ENCODE measurements at regions not wholly inside any gene's neighbourhood (a gene's known extent, or its start where the extent isn't known, plus 50 kb on each side); places are given as distances from the start of the nearest gene placed in this dataset.

DNA sequence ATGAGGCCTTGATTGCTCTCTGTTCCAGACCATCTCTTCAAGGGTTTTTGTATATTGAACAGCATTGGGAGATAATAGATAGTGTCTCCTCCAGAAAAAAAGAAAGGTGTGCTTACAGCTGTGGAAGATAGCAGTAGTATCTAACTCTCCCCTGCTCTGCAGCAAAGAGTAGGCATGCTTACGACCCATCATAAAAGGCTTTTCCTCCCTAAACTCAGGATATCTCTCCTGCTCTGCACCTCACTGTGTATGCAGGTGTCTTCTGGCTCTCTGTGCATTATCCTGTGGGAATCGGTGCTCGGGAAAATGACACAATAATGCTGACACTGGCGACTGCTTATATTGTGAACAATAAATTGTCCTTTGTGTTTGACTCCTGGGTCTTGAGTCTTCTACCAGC, 216.0 kb downstream of the RAB28 start:
- peaks cover 8% of the 10 kb centered on the region for H3K9me3 Mint-ChIP-seq
- no peaks in the 10 kb centered on the region for H3K27me3 Mint-ChIP-seq (ENCODE audit: low read depth)
- ATAC-seq (no peak), DNase-seq (no peak)
- H3K4me1 Mint-ChIP-seq (ENCODE audit: low read depth) = no peaks in the 10 kb centered on the region
- peaks cover 3% of the 10 kb centered on the region for H3K36me3 Mint-ChIP-seq (ENCODE audit: insufficient read depth)
- H3K4me3 Mint-ChIP-seq = no peak overlapping the region

- H3K9me3 Mint-ChIP-seq = peaks cover 8% of the 10 kb centered on the region
- H3K27me3 Mint-ChIP-seq (ENCODE audit: low read depth) = no peaks in the 10 kb centered on the region
- peaks cover 4% of the 10 kb centered on the region for H3K36me3 Mint-ChIP-seq (ENCODE audit: insufficient read depth)
- ATAC-seq (no peak), DNase-seq (no peak)
- H3K4me3 Mint-ChIP-seq = no peak overlapping the region
- H3K4me1 Mint-ChIP-seq (ENCODE audit: low read depth) = no peaks in the 10 kb centered on the region
These were observed 217.0 kb downstream of the RAB28 start for GRCh38 chr4:13267091-13267490.

DNA sequence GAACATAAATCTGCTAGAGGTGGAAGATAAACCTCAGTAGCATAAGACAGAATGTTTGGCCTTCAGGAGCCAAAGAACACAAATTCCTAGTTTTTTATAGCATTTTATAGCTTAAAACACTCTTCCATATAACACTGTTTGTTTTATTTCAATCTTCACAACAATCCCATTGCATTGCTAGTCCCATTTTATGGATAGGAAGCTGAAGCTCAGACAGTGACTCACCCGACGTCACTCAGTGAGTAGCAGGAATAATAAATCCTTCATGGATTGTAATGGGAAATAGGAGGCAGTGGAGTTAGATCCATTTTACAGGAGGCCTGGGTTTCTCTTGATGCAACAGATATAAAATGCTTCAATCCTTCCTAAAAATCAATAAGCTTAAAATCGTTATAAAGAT, 217.5 kb downstream of the RAB28 start:
- Mint-ChIP-seq H3K36me3 (ENCODE audit: insufficient read depth) (peaks cover 4% of the 10 kb centered on the region), H3K9me3 (peaks cover 8% of the 10 kb centered on the region), H3K4me3 (no peak overlapping the region), H3K4me1 (ENCODE audit: low read depth) (no peaks in the 10 kb centered on the region), H3K27me3 (ENCODE audit: low read depth) (no peaks in the 10 kb centered on the region)
- DNase-seq (no peak), ATAC-seq (no peak)

DNA sequence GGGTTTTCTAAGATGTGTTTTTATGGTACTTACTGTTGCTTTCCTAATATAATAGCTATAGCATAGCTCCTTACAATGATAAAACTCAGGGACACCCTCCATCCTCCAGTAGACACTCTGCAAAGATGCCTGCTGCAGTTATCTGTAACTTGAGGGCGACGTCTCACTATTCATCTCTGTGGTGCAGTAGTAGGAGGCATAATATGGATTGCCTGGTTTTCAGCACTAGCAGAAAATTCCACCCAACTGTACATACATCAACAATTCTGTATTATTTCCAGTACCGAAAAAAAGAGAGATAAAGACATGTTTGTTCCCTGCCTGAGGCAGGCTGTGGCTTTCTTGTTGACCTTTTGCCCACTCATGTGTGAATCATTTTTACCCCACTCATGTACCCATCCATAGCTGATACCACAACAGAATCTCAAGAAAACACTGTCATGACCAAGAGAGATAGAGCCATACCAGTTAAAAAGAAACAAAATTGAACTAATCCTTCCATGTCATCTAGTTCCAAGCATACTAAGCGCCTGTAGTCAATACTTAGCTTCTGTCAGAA, 220.1 kb downstream of the RAB28 start:
- peaks cover 4% of the 10 kb centered on the region for H3K36me3 Mint-ChIP-seq (ENCODE audit: insufficient read depth)
- no peaks in the 10 kb centered on the region for H3K9me3 Mint-ChIP-seq
- no peaks in the 10 kb centered on the region for H3K27me3 Mint-ChIP-seq (ENCODE audit: low read depth)
- ATAC-seq (no peak), DNase-seq (no peak)
- H3K4me1 Mint-ChIP-seq (ENCODE audit: low read depth) = no peaks in the 10 kb centered on the region
- H3K4me3 Mint-ChIP-seq = no peak overlapping the region

DNA sequence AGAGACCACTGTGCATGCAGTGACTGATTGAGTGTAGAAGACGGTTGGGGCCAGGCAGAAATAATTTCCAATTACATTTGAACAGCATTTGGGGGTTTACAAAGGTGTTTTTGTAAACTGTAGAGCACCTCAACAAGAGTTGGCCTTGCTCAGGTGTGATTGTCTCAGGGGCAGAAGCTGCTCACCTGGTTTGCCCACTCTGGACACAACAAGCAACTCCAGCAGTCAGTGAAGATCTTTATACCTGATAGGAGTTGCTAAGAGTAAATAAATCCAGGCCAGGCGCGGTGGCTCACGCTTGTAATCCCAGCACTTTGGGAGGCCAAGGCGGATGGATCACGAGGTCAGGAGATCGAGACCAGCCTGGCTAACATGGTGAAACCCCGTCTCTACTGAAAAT, 221.3 kb downstream of the RAB28 start:
- Mint-ChIP-seq H3K9me3 (no peaks in the 10 kb centered on the region), H3K36me3 (ENCODE audit: insufficient read depth) (peaks cover 4% of the 10 kb centered on the region), H3K4me3 (no peak overlapping the region), H3K27me3 (ENCODE audit: low read depth) (no peaks in the 10 kb centered on the region), H3K4me1 (ENCODE audit: low read depth) (no peaks in the 10 kb centered on the region)
- DNase-seq (no peak), ATAC-seq (no peak)

- Mint-ChIP-seq H3K9me3 (no peaks in the 10 kb centered on the region), H3K4me1 (ENCODE audit: low read depth) (no peaks in the 10 kb centered on the region), H3K27me3 (ENCODE audit: low read depth) (no peaks in the 10 kb centered on the region), H3K4me3 (no peak overlapping the region), H3K36me3 (ENCODE audit: insufficient read depth) (peaks cover 6% of the 10 kb centered on the region)
- no peak for DNase-seq
- ATAC-seq = no peak
These were observed 222.5 kb downstream of the RAB28 start for GRCh38 chr4:13261486-13262257.

DNA sequence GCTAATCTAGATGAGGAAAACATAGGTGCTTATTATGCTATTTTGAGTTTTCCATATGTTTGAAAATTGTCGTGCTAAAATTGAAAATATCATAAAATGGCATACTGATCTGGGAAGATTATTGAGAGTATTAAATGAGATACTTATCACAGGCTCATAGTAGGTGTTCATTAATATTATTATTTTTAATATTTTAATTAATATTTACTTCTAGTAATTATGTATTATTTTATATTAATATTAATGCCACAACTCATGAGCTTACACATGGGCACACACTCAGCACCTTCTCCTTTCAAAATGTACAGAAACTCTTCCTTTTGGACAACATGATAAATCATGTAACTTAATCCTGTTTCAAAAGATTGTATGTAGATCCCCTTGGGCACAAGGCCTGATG, 223.6 kb downstream of the RAB28 start:
- no peak for ATAC-seq
- Mint-ChIP-seq H3K4me3 (no peak overlapping the region), H3K36me3 (ENCODE audit: insufficient read depth) (peaks cover 6% of the 10 kb centered on the region), H3K9me3 (no peaks in the 10 kb centered on the region), H3K27me3 (ENCODE audit: low read depth) (no peaks in the 10 kb centered on the region), H3K4me1 (ENCODE audit: low read depth) (no peaks in the 10 kb centered on the region)
- DNase-seq = no peak

DNA sequence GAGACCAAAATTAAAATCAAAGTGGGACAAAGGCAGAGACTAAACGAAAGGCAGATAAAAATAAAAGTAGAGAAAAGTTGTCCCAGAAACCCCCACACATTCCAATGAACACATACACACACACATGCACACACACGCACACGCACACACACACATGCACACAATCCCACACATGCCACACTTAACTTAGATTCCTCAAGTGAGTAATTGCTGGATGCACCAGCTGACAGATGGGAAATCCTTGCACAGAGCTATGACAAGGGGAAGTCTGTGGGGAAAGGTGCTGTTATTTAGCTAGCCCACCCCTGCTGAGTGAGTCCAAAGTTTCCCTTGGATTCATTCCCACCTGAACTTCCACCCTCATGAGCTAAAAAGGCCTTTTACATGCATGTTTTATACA, 233.9 kb downstream of the RAB28 start:
- Mint-ChIP-seq H3K27me3 (ENCODE audit: low read depth) (no peaks in the 10 kb centered on the region), H3K9me3 (peaks cover 29% of the 10 kb centered on the region), H3K36me3 (ENCODE audit: insufficient read depth) (peaks cover 8% of the 10 kb centered on the region), H3K4me3 (no peak overlapping the region), H3K4me1 (ENCODE audit: low read depth) (no peaks in the 10 kb centered on the region)
- DNase-seq = no peak
- no peak for ATAC-seq

DNA sequence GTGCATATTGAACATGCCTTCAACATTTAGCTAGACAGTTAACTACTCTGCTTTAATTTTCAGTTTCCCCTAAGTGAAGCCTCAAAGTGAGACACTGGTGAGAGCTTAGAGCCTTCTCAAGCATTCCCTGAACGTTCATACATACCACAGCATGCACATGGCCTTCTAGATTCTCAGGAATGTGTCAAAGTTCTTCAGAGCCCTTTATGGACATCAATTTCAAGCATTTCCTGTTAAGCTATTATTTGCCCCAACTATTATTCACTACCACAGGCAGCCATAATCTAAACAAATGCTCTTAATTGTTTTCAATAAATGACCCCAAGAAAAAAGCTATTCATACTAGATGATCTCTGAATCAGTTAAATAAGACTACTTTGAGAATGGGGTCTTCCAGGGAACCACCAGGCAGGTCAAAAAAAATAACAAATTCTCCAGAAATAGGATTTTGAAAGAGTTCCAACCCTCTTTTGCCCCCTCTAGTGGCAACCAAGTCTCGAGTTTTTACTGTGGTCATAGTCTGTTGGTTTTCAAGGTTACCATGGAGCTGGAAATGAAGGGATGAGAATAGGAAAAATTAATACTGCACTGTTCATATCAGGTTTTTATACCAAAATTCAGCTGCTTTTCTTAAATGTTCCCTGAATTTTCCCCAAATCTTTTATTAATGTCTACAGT, 235.4 kb downstream of the RAB28 start:
- Mint-ChIP-seq H3K36me3 (ENCODE audit: insufficient read depth) (peaks cover 8% of the 10 kb centered on the region), H3K9me3 (peaks cover 33% of the 10 kb centered on the region), H3K27me3 (ENCODE audit: low read depth) (no peaks in the 10 kb centered on the region), H3K4me3 (no peak overlapping the region), H3K4me1 (ENCODE audit: low read depth) (no peaks in the 10 kb centered on the region)
- DNase-seq (no peak), ATAC-seq (no peak)

- no peaks in the 10 kb centered on the region for H3K4me1 Mint-ChIP-seq (ENCODE audit: low read depth)
- no peaks in the 10 kb centered on the region for H3K27me3 Mint-ChIP-seq (ENCODE audit: low read depth)
- ATAC-seq (no peak), DNase-seq (no peak)
- H3K4me3 Mint-ChIP-seq = no peak overlapping the region
- peaks cover 39% of the 10 kb centered on the region for H3K9me3 Mint-ChIP-seq
- H3K36me3 Mint-ChIP-seq (ENCODE audit: insufficient read depth) = peaks cover 3% of the 10 kb centered on the region
These were observed 238.0 kb downstream of the RAB28 start for GRCh38 chr4:13246107-13246506.

- Mint-ChIP-seq H3K4me1 (ENCODE audit: low read depth) (no peaks in the 10 kb centered on the region), H3K9me3 (peaks cover 32% of the 10 kb centered on the region), H3K4me3 (no peak overlapping the region), H3K36me3 (ENCODE audit: insufficient read depth) (peaks cover 3% of the 10 kb centered on the region), H3K27me3 (ENCODE audit: low read depth) (no peaks in the 10 kb centered on the region)
- DNase-seq (no peak), ATAC-seq (no peak)
These were observed 239.7 kb downstream of the RAB28 start for GRCh38 chr4:13244444-13244843.

- DNase-seq (no peak), ATAC-seq (no peak)
- Mint-ChIP-seq H3K27me3 (ENCODE audit: low read depth) (no peaks in the 10 kb centered on the region), H3K36me3 (ENCODE audit: insufficient read depth) (peaks cover 3% of the 10 kb centered on the region), H3K9me3 (peaks cover 21% of the 10 kb centered on the region), H3K4me3 (no peak overlapping the region), H3K4me1 (ENCODE audit: low read depth) (no peaks in the 10 kb centered on the region)
These were observed 241.0 kb downstream of the RAB28 start for GRCh38 chr4:13243152-13243551.

GRCh38 chr4:13240066-13240465, 244.1 kb downstream of the RAB28 start:
- Mint-ChIP-seq H3K27me3 (ENCODE audit: low read depth) (no peaks in the 10 kb centered on the region), H3K4me1 (ENCODE audit: low read depth) (no peaks in the 10 kb centered on the region), H3K4me3 (no peak overlapping the region), H3K9me3 (peaks cover 10% of the 10 kb centered on the region), H3K36me3 (ENCODE audit: insufficient read depth) (no peaks in the 10 kb centered on the region)
- ATAC-seq (peak; percentile 50 to 51), DNase-seq (no peak)

GRCh38 chr4:13238936-13239335, 245.2 kb downstream of the RAB28 start:
- Mint-ChIP-seq H3K4me3 (no peak overlapping the region), H3K9me3 (peaks cover 9% of the 10 kb centered on the region), H3K36me3 (ENCODE audit: insufficient read depth) (no peaks in the 10 kb centered on the region), H3K4me1 (ENCODE audit: low read depth) (no peaks in the 10 kb centered on the region), H3K27me3 (ENCODE audit: low read depth) (no peaks in the 10 kb centered on the region)
- no peak for DNase-seq
- ATAC-seq = no peak

DNA sequence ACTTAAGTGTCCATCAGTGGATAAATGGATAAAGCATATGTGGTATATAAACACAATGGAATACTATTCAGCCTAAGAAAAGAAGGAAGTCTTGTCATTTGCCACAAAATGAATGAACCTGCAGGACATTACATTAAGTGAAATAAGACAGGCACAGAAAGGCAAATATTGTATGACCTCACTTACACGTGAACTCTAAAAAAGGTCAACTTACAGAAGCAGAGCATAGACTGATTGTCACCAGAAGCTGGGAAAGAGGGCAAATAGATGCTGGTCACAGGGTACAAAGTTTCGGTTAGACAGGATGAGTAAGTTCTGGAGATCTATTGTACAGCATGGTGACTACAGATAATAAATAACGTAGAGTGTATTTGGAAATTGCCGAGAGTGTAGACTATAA, 247.7 kb downstream of the RAB28 start:
- Mint-ChIP-seq H3K27me3 (ENCODE audit: low read depth) (no peaks in the 10 kb centered on the region), H3K9me3 (peaks cover 15% of the 10 kb centered on the region), H3K4me1 (ENCODE audit: low read depth) (no peaks in the 10 kb centered on the region), H3K4me3 (no peak overlapping the region), H3K36me3 (ENCODE audit: insufficient read depth) (no peaks in the 10 kb centered on the region)
- ATAC-seq (no peak), DNase-seq (no peak)
